ENCODE measurements at regions not wholly inside any gene's neighbourhood (a gene's known extent, or its start where the extent isn't known, plus 50 kb on each side); places are given as distances from the start of the nearest gene placed in this dataset.

DNA sequence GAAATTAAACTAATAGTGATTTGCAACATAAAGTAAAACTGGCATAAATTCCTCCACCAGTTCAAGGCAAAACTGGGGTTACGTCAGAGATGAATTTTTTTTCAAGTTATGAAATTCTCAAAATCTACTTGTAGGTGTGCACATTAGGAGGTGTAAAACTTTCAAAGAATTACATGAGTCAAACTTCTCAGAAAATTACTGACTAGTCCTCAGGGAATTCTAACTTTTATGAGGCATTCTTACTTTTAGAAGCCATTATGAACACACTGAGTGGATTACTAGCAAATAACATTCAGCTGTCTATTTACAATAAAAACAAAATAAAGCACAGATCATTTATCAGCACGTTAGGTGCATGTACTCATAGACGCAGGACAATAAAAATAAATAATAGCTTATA, 348.7 kb downstream of the CDH11 start:
- TF ChIP-seq, protein P1, sequence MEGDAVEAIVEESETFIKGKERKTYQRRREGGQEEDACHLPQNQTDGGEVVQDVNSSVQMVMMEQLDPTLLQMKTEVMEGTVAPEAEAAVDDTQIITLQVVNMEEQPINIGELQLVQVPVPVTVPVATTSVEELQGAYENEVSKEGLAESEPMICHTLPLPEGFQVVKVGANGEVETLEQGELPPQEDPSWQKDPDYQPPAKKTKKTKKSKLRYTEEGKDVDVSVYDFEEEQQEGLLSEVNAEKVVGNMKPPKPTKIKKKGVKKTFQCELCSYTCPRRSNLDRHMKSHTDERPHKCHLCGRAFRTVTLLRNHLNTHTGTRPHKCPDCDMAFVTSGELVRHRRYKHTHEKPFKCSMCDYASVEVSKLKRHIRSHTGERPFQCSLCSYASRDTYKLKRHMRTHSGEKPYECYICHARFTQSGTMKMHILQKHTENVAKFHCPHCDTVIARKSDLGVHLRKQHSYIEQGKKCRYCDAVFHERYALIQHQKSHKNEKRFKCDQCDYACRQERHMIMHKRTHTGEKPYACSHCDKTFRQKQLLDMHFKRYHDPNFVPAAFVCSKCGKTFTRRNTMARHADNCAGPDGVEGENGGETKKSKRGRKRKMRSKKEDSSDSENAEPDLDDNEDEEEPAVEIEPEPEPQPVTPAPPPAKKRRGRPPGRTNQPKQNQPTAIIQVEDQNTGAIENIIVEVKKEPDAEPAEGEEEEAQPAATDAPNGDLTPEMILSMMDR (IDR thresholded peaks at IDR 0.05; ENCODE audit: poor library complexity) = no peak
- TF ChIP-seq EZH2 (IDR thresholded peaks at IDR 0.05; ENCODE audit: borderline replicate concordance) = no peak
- no peak for TF ChIP-seq EZH2phosphoT487 (IDR thresholded peaks at IDR 0.05; ENCODE audit: low read depth, severe bottlenecking, unreplicated experiment)
